T-helper 1 cell (primary cell): ENCODE measurements at regions not wholly inside any gene's neighbourhood (a gene's known extent, or its start where the extent isn't known, plus 50 kb on each side); places are given as distances from the start of the nearest gene placed in this dataset.

Source experiments
- DNase-seq, 5 donors: peaks; one replicate each; pipeline ENCODE4 v3.0.0-alpha.2; 2012 to 2020

DNA sequence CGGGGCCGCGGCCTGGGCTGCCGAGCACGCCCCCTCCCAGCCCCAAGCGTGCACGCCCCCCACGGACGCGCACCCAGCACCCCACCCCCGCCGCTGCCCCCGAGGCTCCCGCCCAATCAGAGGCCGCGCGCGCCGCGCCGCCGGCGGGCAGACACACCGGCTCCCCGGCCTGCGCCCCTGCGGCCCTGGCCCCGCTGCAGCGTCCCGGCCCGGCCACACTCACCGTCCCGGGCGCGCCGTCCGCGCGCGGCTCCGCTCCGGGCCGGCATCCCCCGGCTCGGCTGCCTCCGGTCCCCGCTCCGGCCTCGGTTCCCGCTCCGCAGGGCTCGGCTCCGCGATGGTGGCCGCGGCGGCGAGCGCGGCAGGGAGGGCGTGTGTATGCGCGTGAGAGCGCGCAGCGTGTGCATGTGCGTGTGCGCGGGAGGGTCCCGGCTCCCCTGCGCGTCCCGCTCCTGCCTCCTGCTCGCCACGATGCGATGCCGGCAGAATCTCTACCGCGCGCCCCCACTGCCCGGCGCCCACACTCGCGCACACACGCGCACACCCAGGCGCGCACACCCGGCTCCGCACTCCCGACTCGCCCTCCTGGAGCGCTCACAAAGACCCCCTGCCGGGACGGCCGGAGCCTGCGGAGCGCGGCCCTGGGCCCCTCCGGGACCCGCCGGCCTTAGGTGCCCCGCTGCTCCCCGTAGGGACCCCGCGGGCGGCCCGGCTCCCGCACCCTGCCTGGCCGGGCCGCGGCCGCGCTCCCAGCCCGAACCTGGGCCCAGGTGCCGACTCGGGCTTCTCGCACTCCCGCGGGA lies 186.5 kb upstream of the LINGO1 start:
- no peak for DNase-seq

DNA sequence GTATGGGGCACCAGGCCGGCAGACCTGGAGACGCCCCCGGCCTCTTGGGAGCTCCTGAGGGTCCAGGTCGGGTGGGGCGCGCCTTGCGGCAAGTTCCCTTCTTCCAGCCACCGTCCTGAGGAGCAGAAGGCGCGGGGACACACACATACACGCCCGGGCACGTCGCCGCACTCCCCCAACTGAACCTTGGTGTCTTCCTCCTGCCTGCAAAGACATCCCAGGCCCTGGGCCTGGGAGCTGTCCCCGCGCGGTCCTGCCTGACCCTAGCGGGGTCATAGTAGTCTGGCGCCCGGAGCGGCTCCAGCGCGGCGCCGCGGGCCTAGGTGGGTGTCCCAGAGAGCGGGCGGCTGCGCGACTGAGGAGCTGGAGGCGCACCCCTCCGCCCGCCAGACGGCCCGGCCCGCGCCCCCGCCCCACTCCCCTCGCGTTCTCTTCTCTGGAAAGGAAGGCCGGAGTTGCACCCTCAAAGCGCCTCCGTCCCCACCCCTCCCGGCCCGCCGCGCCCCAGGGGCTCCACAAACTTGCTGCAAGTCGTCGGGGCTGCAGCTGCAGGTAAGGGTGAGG lies 185.9 kb upstream of the LINGO1 start:
- no peak for DNase-seq

DNA sequence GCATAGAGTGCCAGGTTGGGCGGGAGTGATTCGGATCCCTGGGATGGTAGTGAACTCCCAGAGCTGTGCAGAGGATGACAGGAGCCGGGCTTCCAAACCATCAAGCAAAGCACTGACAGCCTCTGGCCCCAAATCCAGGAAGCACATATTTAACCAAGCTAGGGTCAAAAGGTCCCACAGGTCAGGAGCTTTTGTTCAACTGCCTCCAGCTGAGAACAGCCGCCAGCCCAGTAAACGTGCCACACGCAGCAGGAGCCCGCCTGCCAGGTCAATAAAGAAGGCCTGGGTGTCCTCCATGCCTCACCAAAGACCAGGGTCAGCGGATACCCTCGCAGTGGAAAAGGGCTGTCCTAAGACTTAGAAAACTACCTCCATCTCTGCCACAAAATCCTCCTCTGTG lies 184.7 kb upstream of the LINGO1 start:
- no peak for DNase-seq

DNA sequence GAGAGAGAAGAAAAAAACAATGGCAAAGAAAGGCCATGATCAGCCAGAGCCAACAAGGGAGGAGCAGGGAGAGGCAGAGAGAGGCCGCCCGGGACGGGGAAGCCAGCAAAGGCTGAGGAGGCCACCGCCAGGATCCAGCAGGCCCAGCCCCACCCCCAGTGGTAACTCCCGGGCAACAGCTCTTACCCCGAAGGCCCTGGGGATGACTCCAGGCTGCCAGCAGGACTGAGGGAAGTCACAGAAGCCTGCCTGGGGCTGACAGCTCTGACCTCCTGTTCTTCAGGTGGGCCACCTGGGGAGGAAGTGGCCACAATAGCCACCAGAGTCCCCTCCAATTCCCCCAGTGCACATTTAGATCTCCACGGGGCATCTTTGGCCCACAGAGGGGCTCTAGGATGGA lies 184.3 kb upstream of the LINGO1 start:
- DNase-seq: no peak

DNA sequence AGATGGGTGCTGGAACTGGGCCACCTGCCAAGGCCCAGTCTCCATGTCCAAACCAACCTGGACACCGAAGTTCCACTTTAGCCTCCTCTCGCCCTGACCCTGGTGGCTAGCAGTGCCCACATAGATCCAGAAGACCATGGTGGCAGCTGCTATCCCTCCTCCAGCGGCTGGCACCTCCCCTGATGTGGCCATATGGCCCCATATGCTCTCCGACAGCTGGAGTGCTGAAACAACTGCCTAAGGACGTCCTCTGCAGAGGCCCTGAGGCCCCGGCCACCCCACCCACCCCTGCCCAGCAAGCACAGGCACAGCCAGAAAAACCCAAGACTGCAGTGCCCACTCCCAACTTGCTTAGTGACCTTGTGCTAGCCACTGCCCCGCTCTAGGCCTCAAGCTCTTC lies 182.3 kb upstream of the LINGO1 start:
- no peak for DNase-seq

DNA sequence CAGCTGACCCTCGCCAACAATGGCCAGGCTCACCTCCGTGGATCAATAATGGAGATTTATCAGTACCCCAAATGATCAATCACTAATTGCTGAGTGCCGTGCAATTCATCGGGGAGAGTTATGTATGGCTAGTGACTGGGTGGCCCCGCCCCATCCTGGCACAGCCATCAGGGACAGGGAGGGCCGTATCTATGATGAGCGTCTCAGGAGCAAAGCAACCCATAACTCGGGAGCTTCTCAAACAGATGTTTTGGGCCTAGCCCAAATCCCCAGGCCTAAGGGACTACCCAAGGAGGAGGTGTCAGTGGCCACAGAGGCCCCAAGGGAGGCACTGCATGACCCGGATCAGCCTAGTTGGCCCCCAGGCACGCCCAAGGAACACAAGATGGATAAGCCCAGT lies 180.0 kb upstream of the LINGO1 start:
- DNase-seq: no peak

DNA sequence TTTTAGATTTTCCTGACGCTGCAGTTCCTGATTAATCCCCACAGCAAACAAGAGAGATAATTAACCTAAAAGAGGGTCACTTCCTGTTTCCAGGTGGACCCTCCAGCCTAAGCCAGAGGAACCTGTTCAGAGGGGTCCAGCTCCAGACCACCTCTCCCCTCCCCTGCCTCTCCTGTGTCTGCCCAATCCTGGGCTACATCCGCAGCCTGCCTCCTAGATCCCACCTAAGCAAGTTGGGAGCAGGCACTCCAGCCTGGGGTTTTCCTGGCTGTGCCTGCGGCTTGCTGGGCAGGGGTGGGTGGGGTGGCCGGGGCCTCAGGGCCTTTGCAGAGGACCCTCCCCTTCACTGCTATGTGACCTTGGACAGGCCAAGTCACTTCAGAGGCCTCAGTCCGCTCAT lies 178.6 kb upstream of the LINGO1 start:
- no peak for DNase-seq

DNA sequence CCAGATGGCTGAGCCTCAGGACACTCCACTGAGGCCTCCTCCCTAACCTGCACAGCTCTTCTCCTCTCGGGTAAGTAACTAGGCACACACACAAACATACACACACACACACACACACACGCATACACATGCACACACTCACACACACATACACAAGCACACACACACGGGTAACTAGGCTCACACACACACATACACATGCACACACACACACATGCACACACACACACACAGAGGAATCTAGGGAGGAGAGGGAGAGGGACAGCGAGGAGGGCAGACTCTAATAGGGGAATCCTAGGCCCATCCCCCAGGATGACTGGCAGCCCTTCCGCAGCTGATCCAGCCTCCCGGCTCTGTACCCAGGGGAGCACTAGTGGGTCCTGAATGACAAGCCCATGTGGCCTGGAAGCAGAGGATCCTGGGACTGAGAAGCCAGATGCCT lies 177.4 kb upstream of the LINGO1 start:
- no peak for DNase-seq

DNA sequence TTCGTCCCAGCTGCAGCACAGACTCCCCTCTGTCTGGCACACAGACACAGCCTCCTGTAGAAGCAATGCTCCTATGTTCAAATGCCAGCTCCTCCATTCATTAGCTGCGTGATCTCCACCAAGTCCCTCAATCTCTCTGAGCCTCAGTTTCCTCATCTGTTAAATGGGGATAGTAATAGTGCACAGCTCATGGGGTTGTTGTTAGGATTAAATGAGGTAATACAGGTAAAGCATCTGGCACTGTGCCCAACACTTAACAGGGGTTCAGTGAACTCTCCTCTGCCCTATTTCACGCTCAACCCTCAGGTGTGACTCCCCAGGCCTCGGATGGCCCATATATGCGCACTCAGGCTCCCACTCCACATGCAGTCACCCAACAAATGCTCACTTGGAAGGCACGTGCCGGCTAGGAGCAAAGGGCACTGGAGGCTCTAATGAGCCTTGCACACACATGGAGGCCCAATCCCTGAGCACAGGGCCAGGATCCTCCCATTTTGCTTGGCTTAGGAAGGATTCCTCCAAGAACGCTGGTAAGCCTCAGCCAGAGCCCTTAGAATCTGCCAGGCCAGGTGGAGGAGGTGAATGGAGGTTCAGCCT lies 176.0 kb upstream of the LINGO1 start:
- DNase-seq: no peak

DNA sequence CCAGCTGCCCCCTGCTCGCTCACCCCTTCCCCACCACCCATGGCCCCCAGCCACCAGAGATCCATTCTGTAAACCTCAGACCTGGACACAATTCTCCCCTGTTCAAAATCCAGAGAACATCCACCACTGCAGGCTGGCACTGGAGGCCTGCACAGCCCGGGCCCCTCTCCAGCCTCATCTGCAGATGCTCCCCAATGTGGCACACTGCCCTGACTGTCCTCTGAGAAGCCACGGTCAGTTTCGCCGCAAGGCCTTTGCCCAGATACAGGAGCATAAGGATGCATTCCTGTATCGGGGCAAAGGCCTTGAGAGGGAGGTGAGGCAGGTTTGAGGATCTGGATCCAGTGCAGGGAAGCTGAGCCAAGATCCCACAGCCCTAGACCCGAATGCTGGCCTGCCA lies 175.4 kb upstream of the LINGO1 start:
- DNase-seq: no peak

DNA sequence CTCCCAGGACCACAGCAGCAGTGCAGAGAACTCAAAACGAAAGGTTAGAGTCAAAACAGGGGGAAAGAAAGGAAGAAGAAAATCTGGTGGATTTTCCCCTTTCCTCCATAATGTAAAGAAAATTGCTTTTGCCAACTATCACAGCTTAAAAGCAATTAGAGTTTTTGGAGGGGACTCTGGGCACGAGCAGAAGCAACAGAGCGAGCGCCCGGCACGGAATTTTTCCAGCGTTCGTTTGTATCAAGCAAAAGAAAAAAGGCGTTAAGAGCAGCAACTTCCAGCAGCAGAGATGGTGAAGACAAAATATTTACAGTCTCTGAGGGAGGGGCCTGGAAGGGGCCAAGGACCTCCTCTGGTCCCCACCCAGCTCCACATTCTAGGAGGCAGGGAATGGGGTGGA lies 174.9 kb upstream of the LINGO1 start:
- DNase-seq: no peak

DNA sequence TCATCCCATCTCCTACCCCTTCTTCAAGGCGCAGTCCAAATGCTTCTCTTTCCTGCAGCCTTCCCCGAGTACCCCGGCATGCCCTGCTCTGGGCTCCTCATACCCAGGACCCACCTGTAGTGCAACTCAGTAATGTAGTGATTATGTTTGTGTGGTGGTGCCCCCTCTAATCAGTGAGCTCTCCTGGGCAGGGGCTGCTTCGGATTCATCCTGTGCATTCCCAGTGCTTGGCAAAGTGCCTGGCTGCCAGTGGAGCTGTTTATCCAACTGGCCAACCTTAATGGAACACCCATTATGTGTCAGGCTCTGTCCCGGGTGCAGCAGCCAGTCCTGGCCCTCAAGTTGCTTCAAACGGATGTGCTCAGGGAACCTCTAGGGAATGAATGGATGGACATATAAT lies 174.4 kb upstream of the LINGO1 start:
- no peak for DNase-seq

DNA sequence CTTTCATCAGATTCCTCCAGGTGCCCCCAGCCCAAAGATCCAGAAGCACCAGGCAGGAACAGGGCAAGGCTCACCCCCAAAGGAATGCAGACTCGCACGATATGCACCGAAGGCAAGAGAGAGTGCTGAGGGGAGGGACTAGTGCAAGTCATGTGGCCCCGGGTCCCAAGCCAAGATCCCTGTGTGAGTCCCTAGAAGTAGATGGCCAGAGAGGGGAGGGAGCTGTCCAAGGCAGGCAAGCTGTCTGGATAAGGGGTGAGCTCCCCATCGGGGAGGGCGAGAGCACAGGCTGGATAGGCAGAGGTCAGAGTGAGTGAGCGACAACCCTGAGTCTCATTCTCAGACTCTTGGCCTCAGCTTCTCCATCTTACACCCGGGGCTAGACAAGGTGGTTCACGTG lies 171.5 kb upstream of the LINGO1 start:
- no peak for DNase-seq

DNA sequence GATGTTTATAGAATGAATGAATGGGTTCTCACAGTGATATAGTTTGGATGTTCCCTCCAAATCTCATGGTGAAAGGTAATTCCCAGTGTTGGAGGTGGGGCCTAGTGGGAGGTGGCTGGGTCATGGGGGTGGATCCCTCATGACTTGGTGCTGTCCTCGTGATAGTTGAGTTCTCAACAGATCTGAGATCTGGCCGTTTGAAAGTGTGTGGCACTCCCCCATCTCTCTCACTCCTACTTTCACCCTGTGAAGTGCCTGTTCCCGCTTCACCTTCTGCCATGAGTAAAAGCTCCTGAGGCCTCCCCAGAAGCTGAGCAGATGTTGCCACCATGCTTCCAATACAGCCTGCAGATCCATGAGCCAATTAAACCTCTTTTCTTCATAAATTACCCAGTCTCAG lies 170.8 kb upstream of the LINGO1 start:
- DNase-seq: no peak

DNA sequence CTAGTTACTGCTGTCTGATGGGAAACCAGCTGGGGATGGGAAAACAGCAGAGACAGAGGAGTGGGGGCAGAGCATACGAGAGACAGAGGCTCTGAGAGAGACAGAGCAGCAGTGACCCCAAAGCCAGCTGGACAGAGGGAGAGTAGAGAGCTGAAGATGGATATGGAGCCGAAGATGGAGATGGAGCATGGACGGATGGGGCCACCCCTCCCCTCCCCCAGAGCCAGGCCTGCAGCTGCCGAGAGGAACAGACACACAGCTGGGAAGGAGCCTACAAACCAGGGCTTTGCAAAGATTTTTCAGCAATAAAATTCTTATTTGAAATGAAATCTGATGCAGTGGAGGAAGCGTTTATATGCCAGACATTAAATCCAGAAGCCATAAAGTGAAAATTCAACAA lies 167.6 kb upstream of the LINGO1 start:
- DNase-seq: no peak

DNA sequence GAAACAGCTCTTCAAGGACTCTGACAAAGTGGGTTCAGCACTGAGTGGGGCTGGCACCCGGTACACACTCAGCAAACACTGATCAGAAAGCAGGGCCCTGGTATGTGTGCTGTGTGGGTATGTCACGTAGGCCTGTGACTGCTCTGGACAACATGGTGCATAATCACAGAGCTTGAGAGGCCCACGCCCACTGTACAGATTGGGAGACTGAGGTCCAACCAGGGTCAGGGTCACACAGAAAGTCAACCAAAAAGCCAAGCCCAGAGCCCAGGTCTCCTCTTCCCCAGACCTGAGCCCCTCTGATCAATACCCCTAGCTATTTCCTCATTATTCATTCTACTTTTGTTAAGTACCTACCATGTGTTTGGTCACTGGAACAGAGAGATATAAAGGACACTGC lies 166.1 kb upstream of the LINGO1 start:
- no peak for DNase-seq

DNA sequence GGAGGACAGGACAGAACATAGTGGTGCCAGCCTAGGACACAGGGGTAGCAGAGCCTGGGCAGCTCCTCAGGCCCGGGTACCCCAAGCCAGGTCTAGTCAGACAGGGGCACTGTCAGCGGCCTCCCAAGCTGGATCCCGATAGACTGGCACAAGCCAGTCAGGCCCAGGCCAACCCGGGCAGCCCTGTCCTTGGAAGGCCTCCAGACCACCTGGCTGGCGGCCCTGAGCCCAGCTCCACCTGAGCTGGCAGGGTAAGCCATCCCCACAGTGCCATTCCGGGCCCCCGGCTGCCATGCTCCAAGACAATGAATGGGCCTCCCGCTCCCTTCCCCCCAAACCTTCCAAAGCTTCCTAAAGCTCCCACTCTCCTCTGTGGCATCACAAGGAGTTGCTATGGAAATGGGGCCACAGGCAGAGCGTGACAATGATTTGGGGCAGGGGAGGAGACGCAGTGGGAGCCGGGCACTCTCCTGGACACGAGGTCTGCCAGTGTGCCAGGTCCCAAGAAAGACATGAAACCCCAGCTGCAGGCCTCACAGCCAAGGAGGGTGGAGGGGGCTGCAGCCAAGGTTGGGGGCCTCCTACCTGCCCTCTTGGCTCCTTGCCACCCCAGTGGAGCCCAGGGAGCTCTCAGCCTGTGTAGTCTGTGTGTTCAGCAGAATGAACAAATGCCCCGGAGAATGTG lies 165.6 kb upstream of the LINGO1 start:
- no peak for DNase-seq

DNA sequence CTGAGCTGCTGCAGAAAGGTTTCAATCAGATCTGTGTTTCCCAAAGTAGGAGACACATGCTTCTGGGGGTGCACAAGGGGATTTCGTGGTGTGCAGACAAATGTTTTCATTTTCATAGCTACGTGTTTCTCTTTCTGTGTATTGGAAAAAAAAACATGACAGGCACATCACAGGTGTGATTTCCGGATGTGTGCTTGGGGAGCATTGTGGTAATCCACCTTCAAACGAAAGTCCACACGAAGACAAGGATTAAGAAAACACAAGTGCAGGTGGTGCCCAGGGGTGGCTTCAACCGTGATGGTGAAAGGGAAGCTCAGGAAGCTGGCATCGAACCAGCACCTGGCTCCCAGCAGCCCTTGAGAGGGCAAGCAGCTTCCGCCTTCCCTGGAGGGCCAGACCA lies 164.6 kb upstream of the LINGO1 start:
- no peak for DNase-seq

DNA sequence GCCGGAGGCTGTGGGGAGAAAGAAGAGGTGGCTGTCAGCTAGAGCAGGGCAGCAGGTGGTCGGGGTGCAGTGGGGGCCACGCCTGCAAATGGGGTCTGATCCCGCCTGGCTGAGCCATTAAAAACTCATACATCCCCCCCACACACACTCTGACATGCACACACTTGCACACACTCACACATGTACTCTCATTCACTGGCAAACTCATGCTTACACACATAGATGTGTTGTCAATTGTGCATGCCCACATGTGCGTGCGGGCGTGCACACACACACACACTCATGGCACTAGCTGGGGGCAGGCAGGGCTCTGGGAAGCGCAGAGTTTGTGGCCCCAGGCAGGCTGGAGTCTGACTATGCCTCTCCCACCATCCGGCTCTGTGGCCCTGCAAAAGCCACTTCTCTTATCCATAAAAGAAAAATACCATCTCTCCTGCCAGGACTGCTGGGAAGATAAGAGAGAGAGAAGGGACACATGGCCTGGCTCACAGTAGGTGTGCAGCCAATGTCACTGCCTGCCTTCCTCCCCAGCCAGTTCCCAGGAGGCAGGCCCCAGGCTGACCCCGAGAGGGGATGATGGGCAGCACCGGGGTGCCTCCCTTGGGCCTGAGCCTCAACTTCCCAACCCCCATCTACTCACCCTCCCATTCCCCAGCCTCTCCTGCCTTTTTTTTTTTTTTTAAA lies 163.5 kb upstream of the LINGO1 start:
- DNase-seq: no peak

DNA sequence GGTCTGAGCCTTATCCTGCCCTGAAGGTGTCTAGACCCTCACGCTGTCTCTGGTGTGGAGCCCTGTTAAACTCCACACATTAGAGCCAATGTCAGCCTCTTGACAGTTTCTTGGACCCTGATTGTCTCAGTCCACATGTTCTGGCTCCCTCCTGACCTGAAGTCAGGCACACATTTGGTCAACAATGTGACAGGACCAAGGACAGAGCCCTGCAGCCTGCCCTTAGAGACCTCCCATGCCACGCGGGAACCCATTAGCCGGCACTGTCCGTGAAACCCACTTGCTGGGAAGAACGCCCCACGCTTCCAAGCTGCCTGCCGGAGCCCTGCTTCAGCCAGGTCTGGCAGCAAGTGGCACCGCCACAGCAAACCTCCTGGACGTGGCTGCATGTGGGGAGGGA lies 162.7 kb upstream of the LINGO1 start:
- DNase-seq: no peak

DNA sequence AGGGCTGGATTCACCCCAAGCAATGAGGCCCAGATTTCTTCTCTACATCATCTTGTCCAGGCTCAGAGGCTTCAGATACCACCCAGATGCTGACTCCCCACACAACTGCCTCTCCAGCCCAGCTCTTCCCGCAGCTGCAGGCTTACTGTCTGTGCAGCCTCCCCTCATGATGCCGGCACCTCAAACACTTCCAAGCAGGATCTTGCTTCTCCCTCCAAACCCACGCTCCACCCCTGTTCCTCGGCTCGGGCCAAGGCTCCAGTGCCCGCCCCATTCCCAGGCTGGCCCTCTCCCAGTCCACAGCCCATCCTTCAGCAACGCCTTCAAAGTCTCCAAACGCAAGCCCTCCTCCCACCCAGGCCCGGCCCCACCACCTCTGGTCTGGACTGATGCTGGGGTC lies 159.2 kb upstream of the LINGO1 start:
- no peak for DNase-seq

DNA sequence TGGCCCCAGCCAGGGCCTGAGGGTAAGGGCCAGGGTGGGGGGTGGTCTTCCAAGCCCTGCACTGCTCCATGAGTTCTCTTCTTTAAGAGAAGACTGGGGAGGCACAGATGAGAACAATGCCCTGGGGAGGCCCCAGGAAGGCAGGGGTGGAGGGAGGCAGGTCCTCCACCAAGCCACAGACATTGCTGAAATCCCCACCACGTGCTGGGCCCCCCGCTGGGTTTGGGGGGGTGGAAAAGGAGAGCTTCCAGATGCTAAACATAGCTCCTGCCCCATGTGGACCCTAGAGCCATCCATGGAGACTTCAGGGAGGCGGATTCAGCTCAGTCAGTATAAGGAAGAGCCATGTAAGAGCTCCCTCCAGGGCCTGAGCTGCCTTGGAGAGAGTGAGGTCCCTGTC lies 157.8 kb upstream of the LINGO1 start:
- no peak for DNase-seq

DNA sequence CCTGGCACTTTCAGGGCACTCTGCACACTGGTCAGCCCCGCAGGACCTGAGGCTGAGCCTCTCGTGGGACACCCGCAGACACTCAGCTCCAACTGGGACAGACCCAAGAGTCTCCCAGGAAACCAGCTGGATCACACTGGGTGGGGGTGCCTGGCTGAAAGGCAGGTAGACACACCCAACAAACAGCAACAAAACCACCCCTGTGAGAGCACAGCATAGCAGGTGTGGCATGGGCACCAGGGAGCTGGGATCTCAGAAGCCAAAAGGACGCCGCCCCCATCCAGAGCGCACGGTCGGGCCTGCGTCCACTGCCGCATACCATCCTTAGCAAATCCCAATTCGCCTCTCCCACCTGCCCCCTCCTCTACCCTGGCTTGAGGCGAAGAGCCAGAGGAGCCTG lies 154.2 kb upstream of the LINGO1 start:
- no peak for DNase-seq
